ENCODE measurements at regions not wholly inside any gene's neighbourhood (a gene's known extent, or its start where the extent isn't known, plus 50 kb on each side); places are given as distances from the start of the nearest gene placed in this dataset.

DNA sequence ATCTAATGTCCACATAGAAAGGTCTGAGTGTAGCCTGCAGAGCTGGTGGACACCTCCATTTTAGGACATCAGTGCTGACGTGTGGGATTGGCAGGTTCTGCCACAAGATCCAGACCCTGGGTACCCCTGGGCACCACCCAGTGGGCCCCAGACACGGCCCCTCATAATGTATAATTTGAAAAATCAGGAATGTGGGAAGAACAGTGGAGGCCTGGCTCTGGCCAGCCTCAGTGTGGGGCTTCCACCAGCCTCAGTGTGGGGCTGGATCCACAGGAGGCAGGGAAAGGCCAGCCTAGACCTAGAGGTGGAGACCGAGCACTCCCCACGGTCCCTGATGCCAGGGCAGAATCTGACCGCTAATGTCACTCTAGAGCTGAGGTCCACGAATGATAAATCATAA lies 150.7 kb upstream of the SOX1 start:
- H3K36me3 ChIP-seq = no peaks in the 10 kb centered on the region
- no peaks in the 10 kb centered on the region for H3K4me1 ChIP-seq
- WGBS, 4 donors = 66 to 73% (median 69%) methylated on average over 6 of the region's 6 CpGs

DNA sequence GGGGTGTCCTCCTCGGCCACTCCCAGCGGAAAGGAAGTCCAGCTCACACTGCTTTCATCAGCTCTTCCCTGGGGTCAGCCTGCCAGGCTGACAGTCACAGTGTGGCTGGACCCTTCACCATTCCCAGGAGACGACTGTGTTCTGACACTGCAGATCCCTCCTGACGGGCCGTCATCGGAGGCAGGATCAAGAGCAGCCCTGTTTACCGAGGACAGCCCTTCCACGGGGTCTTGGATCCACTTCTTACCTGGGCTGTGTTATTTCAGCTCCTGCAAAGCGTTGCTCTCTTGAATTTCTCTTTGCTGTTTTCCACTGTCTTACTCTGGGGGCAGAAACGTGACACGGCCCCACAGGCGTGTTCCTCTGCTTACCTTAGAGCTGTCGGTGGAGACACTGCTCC lies 149.9 kb upstream of the SOX1 start:
- no peaks in the 10 kb centered on the region for H3K9me3 ChIP-seq
- no peak overlapping the region for H3K4me3 ChIP-seq
- intact Hi-C loops (cut with DNase I) = no loop called here
- DNase-seq (no peak), ATAC-seq (no peak)
- peaks cover 0 to 30% (median 3%) of the 10 kb centered on the region in 9 donors for H3K27me3 ChIP-seq
- no peaks in the 10 kb centered on the region for H3K4me1 ChIP-seq
- no peaks in the 10 kb centered on the region for H3K36me3 ChIP-seq
- 72 to 83% (median 75%) methylated on average over 13 of the region's 13 CpGs for WGBS, 4 donors
- no peak overlapping the region for H3K27ac ChIP-seq
- no peak for TF ChIP-seq POLR2A (IDR thresholded peaks at IDR 0.05)
- TF ChIP-seq, protein P1, sequence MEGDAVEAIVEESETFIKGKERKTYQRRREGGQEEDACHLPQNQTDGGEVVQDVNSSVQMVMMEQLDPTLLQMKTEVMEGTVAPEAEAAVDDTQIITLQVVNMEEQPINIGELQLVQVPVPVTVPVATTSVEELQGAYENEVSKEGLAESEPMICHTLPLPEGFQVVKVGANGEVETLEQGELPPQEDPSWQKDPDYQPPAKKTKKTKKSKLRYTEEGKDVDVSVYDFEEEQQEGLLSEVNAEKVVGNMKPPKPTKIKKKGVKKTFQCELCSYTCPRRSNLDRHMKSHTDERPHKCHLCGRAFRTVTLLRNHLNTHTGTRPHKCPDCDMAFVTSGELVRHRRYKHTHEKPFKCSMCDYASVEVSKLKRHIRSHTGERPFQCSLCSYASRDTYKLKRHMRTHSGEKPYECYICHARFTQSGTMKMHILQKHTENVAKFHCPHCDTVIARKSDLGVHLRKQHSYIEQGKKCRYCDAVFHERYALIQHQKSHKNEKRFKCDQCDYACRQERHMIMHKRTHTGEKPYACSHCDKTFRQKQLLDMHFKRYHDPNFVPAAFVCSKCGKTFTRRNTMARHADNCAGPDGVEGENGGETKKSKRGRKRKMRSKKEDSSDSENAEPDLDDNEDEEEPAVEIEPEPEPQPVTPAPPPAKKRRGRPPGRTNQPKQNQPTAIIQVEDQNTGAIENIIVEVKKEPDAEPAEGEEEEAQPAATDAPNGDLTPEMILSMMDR (IDR thresholded peaks at IDR 0.05) = no peak

More for the DNA sequence above, 150.7 kb upstream of the SOX1 start:
- intact Hi-C loops (cut with DNase I) = no loop called here
- Histone ChIP-seq H3K9me3 (no peaks in the 10 kb centered on the region), H3K27me3 (peaks cover 0 to 29% (median under 1%) of the 10 kb centered on the region in 9 donors), H3K4me3 (no peak overlapping the region), H3K27ac (no peak overlapping the region)
- no peak for DNase-seq
- TF ChIP-seq, protein P1 (IDR thresholded peaks at IDR 0.05) = no peak
- TF ChIP-seq POLR2A (IDR thresholded peaks at IDR 0.05) = no peak
- ATAC-seq = no peak

GRCh38 chr13:111917901-111918300 lies 149.0 kb upstream of the SOX1 start:
- WGBS, 4 donors = 78 to 86% (median 82%) methylated on average over 16 of the region's 16 CpGs
- intact Hi-C loops (cut with DNase I) = no loop called here
- Histone ChIP-seq H3K4me3 (no peak overlapping the region), H3K4me1 (no peaks in the 10 kb centered on the region), H3K36me3 (no peaks in the 10 kb centered on the region), H3K9me3 (no peaks in the 10 kb centered on the region), H3K27ac (no peak overlapping the region), H3K27me3 (peaks cover 0 to 34% (median 3%) of the 10 kb centered on the region in 9 donors)
- DNase-seq (no peak), ATAC-seq (no peak)
- TF ChIP-seq, protein P1 (IDR thresholded peaks at IDR 0.05) = no peak
- TF ChIP-seq POLR2A (IDR thresholded peaks at IDR 0.05) = no peak

DNA sequence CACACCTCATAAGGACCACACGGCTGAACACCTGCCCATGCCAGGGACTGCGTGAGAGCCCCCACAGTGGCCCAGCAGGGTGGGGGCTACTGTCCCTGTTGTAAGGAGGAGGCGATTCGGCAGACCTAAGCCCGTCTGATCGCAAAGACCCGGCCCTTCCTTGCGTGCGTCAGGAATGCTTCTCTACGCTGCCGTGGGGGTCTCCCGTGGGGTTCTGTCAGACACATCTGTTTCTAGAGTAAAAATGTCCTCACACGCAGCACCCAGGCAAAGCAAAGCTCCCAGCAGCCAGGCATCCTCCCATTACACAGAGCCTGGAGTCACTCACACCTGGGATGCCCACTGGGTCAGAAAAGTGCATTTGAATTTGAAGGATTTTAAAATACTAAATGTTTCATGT lies 147.7 kb upstream of the SOX1 start:
- ATAC-seq (no peak), DNase-seq (no peak)
- intact Hi-C loops (cut with DNase I) = no loop called here
- no peak overlapping the region for H3K27ac ChIP-seq
- H3K36me3 ChIP-seq = no peaks in the 10 kb centered on the region
- TF ChIP-seq, protein P1 (IDR thresholded peaks at IDR 0.05) = no peak
- TF ChIP-seq POLR2A (IDR thresholded peaks at IDR 0.05) = no peak
- no peak overlapping the region for H3K4me3 ChIP-seq
- H3K9me3 ChIP-seq = no peaks in the 10 kb centered on the region
- WGBS, 4 donors = 76 to 90% (median 84%) methylated on average over 4 to 13 of the region's 13 CpGs
- H3K4me1 ChIP-seq = no peaks in the 10 kb centered on the region
- peaks cover 0 to 40% (median 0%) of the 10 kb centered on the region in 9 donors for H3K27me3 ChIP-seq
